ACC112 (cell line): ENCODE measurements at regions not wholly inside any gene's neighbourhood (a gene's known extent, or its start where the extent isn't known, plus 50 kb on each side); places are given as distances from the start of the nearest gene placed in this dataset.
"Not testable (repeated sequence)": the region's sequence is repeated elsewhere in the genome, so short reads cannot be mapped to it uniquely, and the experiment has no call there.

Experiments used
- H2AFZ ChIP-seq: fragments of 200-600 bp; sonication (generic); one replicate; pipeline ENCODE4 v1.6.0; 2017; ENCODE audit warnings: antibody characterized with exemption, low read length; ENCODE audit not compliant: unreplicated experiment
- H3K27ac ChIP-seq: fragments of 200-600 bp; sonication (generic); 2 replicates; pipeline ENCODE4 v1.5.1; 2014; ENCODE audit warnings: low read depth, mild to moderate bottlenecking, antibody characterized with exemption, low read length, moderate library complexity
- H3K27me3 ChIP-seq: fragments of 200-600 bp; sonication (generic); 2 replicates; pipeline ENCODE4 v1.6.1; 2014; ENCODE audit warnings: mild to moderate bottlenecking, antibody characterized with exemption, low read length, moderate library complexity, mixed read lengths; ENCODE audit not compliant: insufficient read depth
- H3K36me3 ChIP-seq: fragments of 200-600 bp; sonication (generic); 2 replicates; pipeline ENCODE4 v1.6.1; 2016; ENCODE audit warnings: mild to moderate bottlenecking, antibody characterized with exemption, low read length, moderate library complexity, mixed read lengths; ENCODE audit not compliant: insufficient read depth
- H3K4me1 ChIP-seq: fragments of 200-600 bp; sonication (generic); one replicate; pipeline ENCODE4 v1.6.1; 2016; ENCODE audit warnings: low read length, mixed read lengths; ENCODE audit not compliant: insufficient read depth, unreplicated experiment, control insufficient read depth
- H3K4me3 ChIP-seq: fragments of 200-600 bp; sonication (generic); 2 replicates; pipeline ENCODE4 v1.5.1; 2014; ENCODE audit warnings: mild to moderate bottlenecking, low read depth, low read length
- H3K79me2 ChIP-seq: fragments of 200-600 bp; sonication (generic); one replicate; pipeline ENCODE4 v1.6.0; 2016; ENCODE audit warnings: low read length; ENCODE audit not compliant: control insufficient read depth, unreplicated experiment, insufficient read depth

DNA sequence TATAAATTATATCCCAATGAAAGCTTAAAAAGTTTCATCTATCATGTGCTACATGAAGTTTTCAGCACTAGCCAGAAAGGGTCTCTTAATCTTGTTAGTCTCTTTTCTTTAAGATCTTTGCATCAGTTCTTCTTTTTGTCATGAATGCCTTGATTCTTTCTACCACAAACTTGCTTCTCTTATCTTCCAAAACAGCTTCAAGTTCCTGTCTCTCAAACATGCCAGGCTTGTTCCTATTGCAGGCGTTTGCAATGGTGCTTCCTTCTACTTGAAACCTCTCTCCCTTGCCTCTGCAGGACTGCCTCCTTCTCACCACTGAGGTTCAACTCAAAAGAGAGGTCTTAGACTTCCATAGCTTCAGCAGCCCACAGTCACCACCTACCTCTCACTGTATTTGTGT is 104.3 kb upstream of the FRMD4B start:
- Histone ChIP-seq H3K4me1 (no peaks in the 10 kb centered on the region), H3K27ac (no peak overlapping the region), H3K4me3 (no peak overlapping the region), H2AFZ (no peak overlapping the region), H3K27me3 (peaks cover 46% of the 10 kb centered on the region), H3K36me3 (no peaks in the 10 kb centered on the region), H3K79me2 (no peaks in the 10 kb centered on the region)

DNA sequence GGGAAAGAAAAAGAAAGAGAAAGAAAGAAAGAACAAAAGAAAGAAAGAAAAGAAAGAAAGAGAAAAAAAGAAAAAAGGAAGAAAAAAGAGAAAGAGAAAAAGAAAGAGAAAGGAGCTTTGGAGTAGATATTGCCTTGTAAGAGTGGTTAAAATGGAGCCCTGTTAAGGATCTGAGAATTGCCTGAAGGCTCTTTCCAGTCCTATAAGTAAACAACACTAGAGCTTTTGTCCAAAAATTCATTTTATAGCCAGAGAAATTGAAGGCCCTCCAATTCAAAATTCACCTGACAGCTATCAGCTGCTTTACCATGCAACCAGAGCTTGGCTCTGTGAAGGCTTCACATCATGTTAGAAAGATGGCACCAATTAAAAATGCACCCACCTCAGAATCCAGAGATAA is 102.1 kb upstream of the FRMD4B start:
- Histone ChIP-seq H3K4me1 (no peaks in the 10 kb centered on the region), H2AFZ (no peak overlapping the region), H3K27me3 (peaks cover 61% of the 10 kb centered on the region), H3K36me3 (no peaks in the 10 kb centered on the region), H3K4me3 (no peak overlapping the region), H3K79me2 (no peaks in the 10 kb centered on the region), H3K27ac (no peak overlapping the region)

DNA sequence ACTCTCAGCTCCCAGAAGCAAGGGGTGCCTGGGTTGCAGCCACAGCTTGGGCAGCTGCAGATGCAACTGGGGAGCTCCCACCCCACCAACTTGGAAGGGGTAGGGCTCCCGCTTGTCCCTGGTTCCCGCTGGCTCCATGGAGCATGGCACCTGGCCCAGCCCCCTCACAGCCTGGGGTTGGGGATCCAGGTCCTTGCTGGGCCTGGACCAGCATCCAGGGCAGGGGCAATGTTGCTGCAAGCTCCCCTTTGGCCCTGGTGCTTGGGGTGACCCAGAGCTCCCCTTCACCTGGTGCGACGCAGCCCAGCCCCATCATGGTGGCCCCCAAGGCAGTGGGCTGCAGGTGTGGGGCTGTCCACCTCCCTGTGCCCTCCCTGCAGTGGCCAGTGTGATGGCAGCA is 99.6 kb upstream of the FRMD4B start:
- H3K4me1 ChIP-seq = no peaks in the 10 kb centered on the region
- no peaks in the 10 kb centered on the region for H3K36me3 ChIP-seq
- no peak overlapping the region for H2AFZ ChIP-seq
- no peaks in the 10 kb centered on the region for H3K79me2 ChIP-seq
- H3K27me3 ChIP-seq = peaks cover 49% of the 10 kb centered on the region
- H3K27ac ChIP-seq = no peak overlapping the region
- no peak overlapping the region for H3K4me3 ChIP-seq

DNA sequence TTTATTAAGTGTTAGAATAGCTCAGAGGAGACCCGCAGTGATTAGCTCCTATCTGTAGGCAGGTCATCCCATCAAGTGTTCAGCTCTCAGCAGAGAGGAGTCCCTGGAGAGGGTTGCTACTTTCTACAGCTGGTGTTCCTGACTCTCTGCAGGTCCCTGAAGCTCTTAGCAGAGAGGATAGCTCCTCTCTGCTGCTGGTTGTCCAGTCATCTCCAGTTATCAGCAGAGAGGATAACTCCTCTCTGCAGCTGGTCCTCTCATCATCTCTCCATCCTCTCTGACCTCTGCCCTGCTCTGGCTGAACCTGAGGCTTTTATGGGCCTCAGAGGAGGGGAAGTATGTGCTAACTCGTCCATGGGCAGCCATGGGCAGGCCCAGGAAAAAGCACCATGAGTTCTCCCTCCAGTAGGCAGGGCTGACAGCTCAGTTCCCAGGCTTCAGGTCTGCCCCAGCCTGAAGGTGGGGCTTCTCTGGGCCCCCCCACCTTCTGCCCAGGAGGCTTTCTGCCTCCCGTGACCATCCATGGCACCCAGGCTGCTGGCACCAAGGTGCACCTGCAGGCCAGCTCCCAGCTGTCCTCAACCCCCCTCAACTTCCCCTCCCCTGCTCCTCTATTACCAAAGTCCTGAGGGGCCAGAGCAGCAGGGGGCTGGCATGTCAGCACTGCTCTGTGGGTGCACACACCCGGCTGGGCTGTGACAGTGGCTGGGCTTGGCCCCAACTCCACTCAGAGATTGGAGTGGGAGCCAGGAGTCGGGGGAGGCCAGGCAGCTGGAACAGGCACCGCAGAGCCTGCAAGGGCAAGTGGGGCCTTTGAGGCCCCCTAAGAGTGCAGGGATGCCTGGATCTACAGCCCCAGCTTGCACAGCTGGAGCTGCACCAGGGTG is 98.9 kb upstream of the FRMD4B start:
- Histone ChIP-seq H3K36me3 (no peaks in the 10 kb centered on the region), H3K4me1 (no peaks in the 10 kb centered on the region), H3K27me3 (peaks cover 45% of the 10 kb centered on the region), H3K4me3 (no peak overlapping the region), H3K79me2 (no peaks in the 10 kb centered on the region), H3K27ac (no peak overlapping the region), H2AFZ (no peak overlapping the region)

DNA sequence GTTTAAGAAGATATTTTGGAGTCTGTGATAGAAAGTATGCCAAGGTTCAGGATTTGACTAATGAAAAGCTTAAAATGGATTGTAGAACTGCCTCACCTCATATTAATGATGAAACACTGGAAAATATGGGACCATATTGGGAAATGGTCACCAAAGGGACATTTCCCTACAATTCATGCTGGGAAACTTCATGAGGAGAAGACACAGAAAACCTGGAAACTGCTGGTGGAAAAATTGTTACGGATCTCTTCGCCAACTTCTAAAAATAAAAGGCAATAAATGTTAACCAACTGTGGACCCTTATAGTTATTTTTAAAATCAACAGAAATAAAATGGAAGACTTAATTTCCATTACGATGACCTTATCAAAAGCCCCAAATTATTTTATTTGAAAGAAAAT is 97.6 kb upstream of the FRMD4B start:
- H3K27ac ChIP-seq = no peak overlapping the region
- no peaks in the 10 kb centered on the region for H3K4me1 ChIP-seq
- no peaks in the 10 kb centered on the region for H3K36me3 ChIP-seq
- H3K4me3 ChIP-seq = no peak overlapping the region
- H2AFZ ChIP-seq = no peak overlapping the region
- peaks cover 40% of the 10 kb centered on the region for H3K27me3 ChIP-seq
- no peaks in the 10 kb centered on the region for H3K79me2 ChIP-seq

DNA sequence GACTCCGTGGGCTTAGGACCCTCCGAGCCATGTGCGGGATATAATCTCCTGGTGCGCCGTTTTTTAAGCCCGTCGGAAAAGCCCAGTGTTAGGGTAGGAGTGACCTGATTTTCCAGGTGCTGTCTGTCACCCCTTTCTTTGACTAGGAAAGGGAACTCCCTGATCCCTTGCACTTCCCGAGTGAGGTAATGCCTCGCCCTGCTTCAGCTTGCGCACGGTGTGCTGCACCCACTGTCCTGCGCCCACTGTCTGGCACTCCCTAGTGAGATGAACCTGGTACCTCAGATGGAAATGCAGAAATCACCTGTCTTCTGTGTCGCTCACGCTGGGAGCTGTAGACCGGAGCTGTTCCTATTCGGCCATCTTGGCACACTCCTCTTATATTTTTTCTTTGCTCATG is 95.1 kb upstream of the FRMD4B start:
- H3K27ac ChIP-seq, H2AFZ ChIP-seq, H3K36me3 ChIP-seq, H3K4me3 ChIP-seq, H3K4me1 ChIP-seq, H3K79me2 ChIP-seq: not testable (repeated sequence)
- H3K27me3 ChIP-seq = peaks cover 27% of the 10 kb centered on the region

DNA sequence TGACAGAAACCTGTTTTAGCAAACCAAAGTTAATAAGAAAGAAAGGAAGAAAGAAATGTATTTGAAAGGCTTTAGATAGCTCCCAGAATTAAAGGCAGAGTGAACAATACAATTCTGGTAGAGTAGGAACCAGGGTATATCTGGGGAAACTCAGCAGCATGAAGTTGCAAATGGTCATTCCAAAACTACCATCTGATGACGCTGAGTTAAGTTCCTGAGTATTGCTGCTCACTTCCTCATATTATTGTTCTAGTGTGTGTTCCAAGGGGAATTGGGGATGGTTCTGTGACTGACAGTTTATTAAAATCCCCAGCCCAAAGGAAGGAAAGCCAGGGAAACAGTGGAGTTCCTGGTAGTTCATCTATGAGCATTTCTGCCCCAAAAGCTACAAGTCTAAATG is 88.3 kb upstream of the FRMD4B start:
- H3K79me2 ChIP-seq = no peaks in the 10 kb centered on the region
- H3K27ac ChIP-seq = no peak overlapping the region
- H3K4me3 ChIP-seq = no peak overlapping the region
- no peak overlapping the region for H2AFZ ChIP-seq
- H3K36me3 ChIP-seq = no peaks in the 10 kb centered on the region
- H3K4me1 ChIP-seq = no peaks in the 10 kb centered on the region
- peaks cover 52% of the 10 kb centered on the region for H3K27me3 ChIP-seq

DNA sequence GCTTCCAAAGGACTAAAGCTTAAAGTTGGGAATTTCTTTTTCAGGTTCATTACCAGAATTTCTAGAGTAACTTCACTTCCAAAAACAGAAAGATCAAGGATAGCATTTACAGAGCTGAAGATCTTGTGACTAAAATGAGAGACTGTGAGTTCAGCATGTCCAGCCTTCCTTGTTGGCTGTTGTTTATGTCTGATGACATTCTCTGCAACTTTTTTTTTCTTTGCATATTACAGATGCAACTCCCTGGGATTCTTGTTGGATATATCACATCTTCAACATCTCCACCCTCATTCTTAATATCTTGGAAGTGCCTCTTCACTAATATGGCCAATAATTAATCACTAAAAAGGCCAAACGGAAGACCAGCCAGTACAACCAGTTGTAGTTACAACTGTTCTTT is 86.2 kb upstream of the FRMD4B start:
- Histone ChIP-seq H2AFZ (no peak overlapping the region), H3K36me3 (no peaks in the 10 kb centered on the region), H3K79me2 (no peaks in the 10 kb centered on the region), H3K27ac (no peak overlapping the region), H3K4me3 (no peak overlapping the region), H3K4me1 (no peaks in the 10 kb centered on the region), H3K27me3 (peaks cover 68% of the 10 kb centered on the region)

DNA sequence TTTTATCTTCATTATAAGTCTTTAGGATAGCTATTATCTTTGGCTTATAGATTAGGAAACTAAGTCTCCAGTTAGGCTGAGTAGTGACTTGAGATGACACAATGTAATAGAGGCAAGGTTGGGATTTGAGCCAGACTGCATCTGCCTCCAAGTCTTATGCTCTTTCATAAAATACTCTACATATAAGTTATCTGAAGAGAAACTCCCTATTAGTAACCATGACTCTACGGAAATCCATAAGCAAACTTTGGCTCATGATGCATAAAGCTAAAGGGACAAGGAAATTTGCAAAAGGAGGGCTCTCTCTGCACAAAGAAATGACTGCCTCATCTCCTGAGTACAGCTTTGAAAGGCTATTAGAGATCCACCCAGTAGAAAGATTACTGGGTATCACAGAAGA is 77.6 kb upstream of the FRMD4B start:
- Histone ChIP-seq H3K79me2 (no peaks in the 10 kb centered on the region), H3K4me3 (no peak overlapping the region), H3K27me3 (peaks cover 24% of the 10 kb centered on the region), H2AFZ (no peak overlapping the region), H3K36me3 (no peaks in the 10 kb centered on the region), H3K27ac (no peak overlapping the region), H3K4me1 (no peaks in the 10 kb centered on the region)

DNA sequence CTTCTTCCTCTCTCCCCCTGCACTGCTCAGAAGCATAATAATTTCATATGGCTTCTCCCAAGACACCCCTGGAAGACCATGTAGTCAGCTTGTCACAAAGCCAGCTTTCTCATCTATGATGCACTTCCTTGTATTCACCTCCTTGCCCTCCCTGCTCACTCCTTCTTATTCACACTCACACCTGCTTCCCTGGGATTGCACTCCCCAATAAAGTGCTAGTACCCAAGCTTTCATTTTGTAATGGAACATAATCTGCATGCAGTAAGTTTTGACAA is 76.9 kb upstream of the FRMD4B start:
- H3K27ac ChIP-seq = no peak overlapping the region
- no peak overlapping the region for H3K4me3 ChIP-seq
- H3K4me1 ChIP-seq = no peaks in the 10 kb centered on the region
- H2AFZ ChIP-seq = no peak overlapping the region
- H3K79me2 ChIP-seq = no peaks in the 10 kb centered on the region
- no peaks in the 10 kb centered on the region for H3K36me3 ChIP-seq
- H3K27me3 ChIP-seq = peaks cover 25% of the 10 kb centered on the region

DNA sequence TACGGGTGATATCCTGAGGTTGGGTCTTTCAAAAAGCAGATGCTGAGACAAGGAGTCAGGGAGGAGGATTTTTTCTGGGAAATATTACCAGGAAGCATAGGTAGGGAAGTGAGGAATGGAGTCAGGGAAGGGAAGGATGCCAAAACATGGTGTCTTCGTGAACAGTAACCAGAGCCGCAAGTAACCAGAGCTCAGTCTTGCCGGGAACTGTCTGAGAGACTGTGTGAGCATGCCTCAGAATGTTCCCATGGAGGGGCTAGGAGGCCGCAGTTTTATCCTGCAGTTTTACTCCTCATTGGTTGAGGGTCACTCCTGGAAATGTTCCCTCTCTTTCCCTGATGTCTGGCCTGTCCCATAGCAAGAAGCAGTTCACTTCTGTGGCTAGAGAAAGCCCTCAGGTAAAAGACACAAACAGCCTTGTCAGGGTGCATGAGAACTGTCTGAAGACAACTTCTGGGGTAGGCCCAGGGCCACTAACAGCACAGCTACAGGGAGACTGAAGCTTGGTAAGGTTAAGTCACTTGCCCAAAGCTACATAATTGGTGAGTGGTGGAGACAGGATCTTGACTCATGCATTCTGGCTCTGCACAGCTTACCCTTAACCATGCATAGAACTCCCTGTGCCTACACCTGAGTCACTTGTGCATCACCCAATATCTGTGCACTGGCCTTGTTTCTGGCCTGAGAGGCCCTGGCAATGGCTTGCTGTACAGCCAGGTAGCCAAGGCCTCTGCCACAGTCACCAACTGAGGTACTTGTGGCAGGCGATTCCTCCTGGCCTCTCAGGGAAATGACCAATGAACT is 76.3 kb upstream of the FRMD4B start:
- Histone ChIP-seq H3K27me3 (peaks cover 26% of the 10 kb centered on the region), H3K79me2 (no peaks in the 10 kb centered on the region), H3K4me3 (no peak overlapping the region), H3K36me3 (no peaks in the 10 kb centered on the region), H3K4me1 (no peaks in the 10 kb centered on the region), H3K27ac (no peak overlapping the region), H2AFZ (no peak overlapping the region)
